Spleen (tissue), 11 donors: ENCODE measurements at regions not wholly inside any gene's neighbourhood (a gene's known extent, or its start where the extent isn't known, plus 50 kb on each side); places are given as distances from the start of the nearest gene placed in this dataset.

ENCODE experiments used
- DNase-seq: peaks from one replicate; pipeline ENCODE4 v3.0.0-alpha.2; 2020
- H3K27ac ChIP-seq, 8 donors: fragments of 200-600 bp; sonication (generic) in 7 of 8; 1 replicate in 4 of 8; 2 replicates in 4 of 8; pipeline versions ENCODE4 v1.5.0 to v1.8.0; 2016 to 2021; ENCODE audit warnings: inconsistent platforms in 4 of 8, mild to moderate bottlenecking in 4 of 8, moderate library complexity in 1 of 8
- H3K27me3 ChIP-seq, 7 donors: fragments of 200-600 bp; sonication (generic) in 6 of 7; replicated peaks in 1 of 7; 1 replicate in 4 of 7; 2 replicates in 3 of 7; pipeline versions ENCODE4 v1.5.0 to v1.8.0; 2016 to 2021; ENCODE audit warnings: inconsistent platforms in 3 of 7, mild to moderate bottlenecking in 1 of 7
- H3K36me3 ChIP-seq, 6 donors: fragments of 200-600 bp; sonication (generic) in 5 of 6; 1 replicate in 4 of 6; 2 replicates in 2 of 6; pipeline versions ENCODE4 v1.5.0 to v1.8.0; 2016 to 2021; ENCODE audit warnings: inconsistent platforms in 2 of 6
- H3K4me1 ChIP-seq, 6 donors: fragments of 200-600 bp; sonication (generic) in 5 of 6; 1 replicate in 3 of 6; 2 replicates in 3 of 6; pipeline versions ENCODE4 v1.5.0 to v1.8.0; 2016 to 2021; ENCODE audit warnings: inconsistent platforms in 3 of 6
- H3K4me3 ChIP-seq, 8 donors: fragments of 200-600 bp; sonication (generic) in 7 of 8; 1 replicate in 4 of 8; 2 replicates in 4 of 8; pipeline versions ENCODE4 v1.5.0 to v1.8.0; 2016 to 2021; ENCODE audit warnings: inconsistent platforms in 4 of 8, mild to moderate bottlenecking in 4 of 8, moderate library complexity in 2 of 8
- H3K9me3 ChIP-seq, 8 donors: fragments of 200-600 bp; sonication (generic) in 7 of 8; 1 replicate in 4 of 8; 2 replicates in 4 of 8; pipeline versions ENCODE4 v1.5.0 to v1.8.0; 2016 to 2021; ENCODE audit warnings: inconsistent platforms in 4 of 8
- CTCF ChIP-seq, 11 experiments: fragments of 200-600 bp in 7 of 11; fragments of 450-650 bp in 4 of 11; sonication (generic) in 4 of 11; IDR thresholded peaks in 8 of 11; conservative IDR thresholded peaks in 3 of 11; 1 replicate in 7 of 11; 2 replicates in 4 of 11; pipeline versions ENCODE4 v1.4.0 to v1.8.0; 2016 to 2021; ENCODE audit warnings: antibody characterized with exemption in 11 of 11, inconsistent platforms in 4 of 11, mild to moderate bottlenecking in 1 of 11
- POLR2A ChIP-seq, 3 donors: fragments of 450-650 bp; IDR thresholded peaks; one replicate each; pipeline ENCODE4 v1.5.1; 2017; ENCODE audit warnings: antibody characterized with exemption in 3 of 3, mild to moderate bottlenecking in 1 of 3
- POLR2AphosphoS5 ChIP-seq, 3 donors: sonication (generic); formaldehyde crosslinking; IDR thresholded peaks; one replicate each; pipeline ENCODE4 v1.5.1; 2017; ENCODE audit warnings: antibody characterized with exemption in 3 of 3
- WGBS, 5 donors: extraction: QIAGEN DNeasy Blood & Tissue Kit in 3 of 5; methylation state at CpG; one replicate each; pipeline versions ENCODE4 v1.1.5 to v1.1.7; 2013 to 2018; 5-methylcytosine and 5-hydroxymethylcytosine counted together
- intact Hi-C: fragments of 100-400 bp; cut with DNase I; formaldehyde crosslinking; loops from one replicate; pipeline ENCODE4 v1.15.0; 2023; ENCODE audit warnings: low total_unique reads
- donor health status: healthy with polysubstance abuse.
- donor health status: DM: no; HTN: no; CAD: no; lungs with moderate emphysema.
- donor health status: DM: no; HTN: no; CAD: no.
- donor health status: Bipolar disorder and iron deficiency.
- donor health status: healthy.
- donor health status: DM: no; HTN: no; CAD: no.
- donor health status: DM: yes; HTN: yes; CAD: no.

GRCh38 chr10:118473305-118473960 lies 122.0 kb downstream of the PRLHR start:
- intact Hi-C loops = no loop called here
- H3K36me3 ChIP-seq = no peaks in the 10 kb centered on the region
- H3K4me1 ChIP-seq = no peaks in the 10 kb centered on the region
- H3K9me3 ChIP-seq = peaks cover 0 to 8% (median 5%) of the 10 kb centered on the region in 8 donors
- H3K4me3 ChIP-seq = no peak overlapping the region
- DNase-seq = no peak
- H3K27me3 ChIP-seq = peaks cover 0 to 41% (median 0%) of the 10 kb centered on the region in 7 donors
- WGBS, 5 donors = 56 to 61% (median 58%) methylated on average over 12 of the region's 12 CpGs
- no peak overlapping the region for H3K27ac ChIP-seq
- TF ChIP-seq POLR2A (IDR thresholded peaks at IDR 0.05) (no peak), CTCF (IDR thresholded peaks at IDR 0.05 in 8 of 11, conservative IDR thresholded peaks at IDR 0.05 in 3 of 11) (no peak), POLR2AphosphoS5 (IDR thresholded peaks at IDR 0.05) (no peak)

- Histone ChIP-seq H3K4me3 (no peak overlapping the region), H3K27me3 (peaks cover 0 to 49% (median 0%) of the 10 kb centered on the region in 7 donors), H3K36me3 (no peaks in the 10 kb centered on the region), H3K9me3 (peaks cover 0 to 8% (median 5%) of the 10 kb centered on the region in 8 donors), H3K4me1 (no peaks in the 10 kb centered on the region), H3K27ac (no peak overlapping the region)
- intact Hi-C loops = no loop called here
- TF ChIP-seq POLR2AphosphoS5 (IDR thresholded peaks at IDR 0.05) (no peak), POLR2A (IDR thresholded peaks at IDR 0.05) (no peak), CTCF (IDR thresholded peaks at IDR 0.05 in 8 of 11, conservative IDR thresholded peaks at IDR 0.05 in 3 of 11) (no peak)
- no peak for DNase-seq
- WGBS, 5 donors = 65 to 75% (median 68%) methylated on average over 12 of the region's 12 CpGs
Measured at GRCh38 chr10:118472415-118473304, 122.8 kb downstream of the PRLHR start.

- Histone ChIP-seq H3K4me3 (no peak overlapping the region), H3K36me3 (no peaks in the 10 kb centered on the region), H3K27ac (no peak overlapping the region), H3K9me3 (peaks cover 0 to 8% (median 5%) of the 10 kb centered on the region in 8 donors), H3K4me1 (no peaks in the 10 kb centered on the region), H3K27me3 (peaks cover 0 to 51% (median 3%) of the 10 kb centered on the region in 7 donors)
- TF ChIP-seq CTCF (IDR thresholded peaks at IDR 0.05 in 8 of 11, conservative IDR thresholded peaks at IDR 0.05 in 3 of 11) (no peak), POLR2AphosphoS5 (IDR thresholded peaks at IDR 0.05) (no peak), POLR2A (IDR thresholded peaks at IDR 0.05) (no peak)
- WGBS, 5 donors = 66 to 89% (median 80%) methylated on average over 4 of the region's 4 CpGs
- intact Hi-C loops = no loop called here
- no peak for DNase-seq
Measured at GRCh38 chr10:118471863-118472262, 123.6 kb downstream of the PRLHR start.

- H3K36me3 ChIP-seq = no peaks in the 10 kb centered on the region
- peaks cover 0 to 8% (median 5%) of the 10 kb centered on the region in 8 donors for H3K9me3 ChIP-seq
- TF ChIP-seq POLR2A (IDR thresholded peaks at IDR 0.05) = no peak
- TF ChIP-seq CTCF (IDR thresholded peaks at IDR 0.05 in 8 of 11, conservative IDR thresholded peaks at IDR 0.05 in 3 of 11) = no peak
- TF ChIP-seq POLR2AphosphoS5 (IDR thresholded peaks at IDR 0.05) = no peak
- DNase-seq = no peak
- peaks cover 0 to 58% (median 6%) of the 10 kb centered on the region in 7 donors for H3K27me3 ChIP-seq
- H3K27ac ChIP-seq = no peak overlapping the region
- H3K4me3 ChIP-seq = no peak overlapping the region
- H3K4me1 ChIP-seq = no peaks in the 10 kb centered on the region
- 33 to 42% (median 41%) methylated on average over 1 of the region's 1 CpG for WGBS, 5 donors
- intact Hi-C loops = no loop called here
Measured at GRCh38 chr10:118470470-118470869, 125.0 kb downstream of the PRLHR start.
